Right lobe of liver (tissue), 6 donors: ENCODE measurements at regions not wholly inside any gene's neighbourhood (a gene's known extent, or its start where the extent isn't known, plus 50 kb on each side); places are given as distances from the start of the nearest gene placed in this dataset.

ENCODE experiments used
- ATAC-seq, 4 donors: fragments of 200-7000 bp; cut with Tn5 transposase; one replicate each; pipeline ENCODE4 v1.9.1; 2020; ENCODE audit warnings: mild to moderate bottlenecking in 4 of 4, moderate library complexity in 4 of 4
- DNase-seq, 3 donors: peaks; one replicate each; pipeline ENCODE4 v3.0.0-alpha.2; 2020
- H3K27ac ChIP-seq, 3 donors: fragments of 200-600 bp; one replicate each; pipeline ENCODE4 v1.8.0; 2022
- H3K27me3 ChIP-seq, 2 donors: fragments of 200-600 bp; one replicate each; pipeline ENCODE4 v1.8.0; 2022
- H3K36me3 ChIP-seq, 4 donors: fragments of 200-600 bp; sonication (generic) in 1 of 4; one replicate each; pipeline versions ENCODE4 v1.5.1 to v1.8.0; 2017 to 2022; ENCODE audit warnings: control low read depth in 1 of 4
- H3K4me1 ChIP-seq, 4 donors: fragments of 200-600 bp; sonication (generic) in 1 of 4; one replicate each; pipeline versions ENCODE4 v1.5.1 to v1.8.0; 2017 to 2022; ENCODE audit warnings: control low read depth in 1 of 4
- H3K4me3 ChIP-seq, 3 donors: fragments of 200-600 bp; one replicate each; pipeline ENCODE4 v1.8.0; 2022
- H3K9me3 ChIP-seq, 4 donors: fragments of 200-600 bp; sonication (generic) in 1 of 4; one replicate each; pipeline versions ENCODE4 v1.5.1 to v1.8.0; 2017 to 2022; ENCODE audit warnings: control low read depth in 1 of 4
- CTCF ChIP-seq, 4 donors: fragments of 200-600 bp in 3 of 4; fragments of 450-650 bp in 1 of 4; IDR thresholded peaks; one replicate each; pipeline versions ENCODE4 v1.5.1 to v1.8.0; 2016 to 2022; ENCODE audit warnings: antibody characterized with exemption in 4 of 4, mild to moderate bottlenecking in 2 of 4
- POLR2A ChIP-seq: fragments of 450-650 bp; IDR thresholded peaks from one replicate; pipeline ENCODE4 v1.6.1; 2017; ENCODE audit warnings: antibody characterized with exemption, mild to moderate bottlenecking
- WGBS: methylation state at CpG from one replicate; pipeline ENCODE4 v1.1.6; 2018; ENCODE audit warnings: low coverage, low lambda C conversion rate; ENCODE audit not compliant: insufficient coverage; ENCODE audit errors: missing lambda C conversion rate; 5-methylcytosine and 5-hydroxymethylcytosine counted together
- intact Hi-C, 2 donors: fragments of 100-400 bp; cut with DNase I; formaldehyde crosslinking; loops; one replicate each; pipeline versions ENCODE4 v1.11.2 to v1.14.1; 2022
- donor health status: DM: no; HTN: yes; CAD: no.
- donor health status: DM: no; HTN: no; CAD: no.
- donor health status: DM: no; HTN: no; CAD: no.
- donor health status: DM: no; HTN: yes; CAD: no.
- donor health status: DM: no; HTN: yes; CAD: no.

GRCh38 chrX:40818236-40818635 lies 82.9 kb upstream of the MED14 start:
- Histone ChIP-seq H3K4me1 (no peaks in the 10 kb centered on the region), H3K27ac (no peak overlapping the region), H3K36me3 (no peaks in the 10 kb centered on the region), H3K9me3 (peaks cover 0 to 3% (median 0%) of the 10 kb centered on the region in 4 donors), H3K27me3 (no peaks in the 10 kb centered on the region), H3K4me3 (no peak overlapping the region)
- WGBS = 42% methylated on average over 1 of the region's 1 CpG
- intact Hi-C loops = no loop called here
- ATAC-seq (no peak), DNase-seq (no peak)
- no peak for TF ChIP-seq CTCF (IDR thresholded peaks at IDR 0.05)

GRCh38 chrX:40821780-40822179 lies 86.4 kb upstream of the MED14 start:
- peaks cover 0 to 5% (median 0%) of the 10 kb centered on the region in 4 donors for H3K9me3 ChIP-seq
- no peak for DNase-seq
- intact Hi-C loops = no loop called here
- no peak overlapping the region for H3K27ac ChIP-seq
- H3K27me3 ChIP-seq = no peaks in the 10 kb centered on the region
- H3K4me1 ChIP-seq = no peaks in the 10 kb centered on the region
- no peak overlapping the region for H3K4me3 ChIP-seq
- WGBS = 71% methylated on average over 4 of the region's 4 CpGs
- no peak for TF ChIP-seq CTCF (IDR thresholded peaks at IDR 0.05)
- no peak for TF ChIP-seq POLR2A
- ATAC-seq = no peak
- no peaks in the 10 kb centered on the region for H3K36me3 ChIP-seq

- no peak for TF ChIP-seq POLR2A
- DNase-seq (no peak), ATAC-seq (no peak)
- H3K4me3 ChIP-seq = no peak overlapping the region
- intact Hi-C loops = no loop called here
- H3K36me3 ChIP-seq = no peaks in the 10 kb centered on the region
- H3K27ac ChIP-seq = no peak overlapping the region
- no peaks in the 10 kb centered on the region for H3K27me3 ChIP-seq
- no peaks in the 10 kb centered on the region for H3K4me1 ChIP-seq
- H3K9me3 ChIP-seq = peaks cover 0 to 5% (median 0%) of the 10 kb centered on the region in 4 donors
- WGBS = 83% methylated on average over 2 of the region's 4 CpGs
Observed at GRCh38 chrX:40827331-40827730, 92.0 kb upstream of the MED14 start.

- intact Hi-C loops = no loop called here
- Histone ChIP-seq H3K27me3 (no peaks in the 10 kb centered on the region), H3K4me3 (no peak overlapping the region), H3K36me3 (no peaks in the 10 kb centered on the region), H3K9me3 (no peaks in the 10 kb centered on the region), H3K4me1 (no peaks in the 10 kb centered on the region), H3K27ac (no peak overlapping the region)
- ATAC-seq (no peak), DNase-seq (no peak)
- no peak for TF ChIP-seq CTCF (IDR thresholded peaks at IDR 0.05)
- no peak for TF ChIP-seq POLR2A
- WGBS = no CpG with 5 or more reads among the region's 12 CpGs
Observed at GRCh38 chrX:40831750-40832149, 96.4 kb upstream of the MED14 start.

GRCh38 chrX:40832723-40833122 lies 97.4 kb upstream of the MED14 start:
- H3K27ac ChIP-seq = no peak overlapping the region
- no peaks in the 10 kb centered on the region for H3K9me3 ChIP-seq
- ATAC-seq (no peak), DNase-seq (no peak)
- no peaks in the 10 kb centered on the region for H3K27me3 ChIP-seq
- intact Hi-C loops = no loop called here
- H3K36me3 ChIP-seq = no peaks in the 10 kb centered on the region
- 93% methylated on average over 8 of the region's 39 CpGs for WGBS
- TF ChIP-seq CTCF (IDR thresholded peaks at IDR 0.05) (no peak), POLR2A (no peak)
- H3K4me1 ChIP-seq = no peaks in the 10 kb centered on the region
- H3K4me3 ChIP-seq = no peak overlapping the region
